ENCODE measurements at regions not wholly inside any gene's neighbourhood (a gene's known extent, or its start where the extent isn't known, plus 50 kb on each side); places are given as distances from the start of the nearest gene placed in this dataset.

DNA sequence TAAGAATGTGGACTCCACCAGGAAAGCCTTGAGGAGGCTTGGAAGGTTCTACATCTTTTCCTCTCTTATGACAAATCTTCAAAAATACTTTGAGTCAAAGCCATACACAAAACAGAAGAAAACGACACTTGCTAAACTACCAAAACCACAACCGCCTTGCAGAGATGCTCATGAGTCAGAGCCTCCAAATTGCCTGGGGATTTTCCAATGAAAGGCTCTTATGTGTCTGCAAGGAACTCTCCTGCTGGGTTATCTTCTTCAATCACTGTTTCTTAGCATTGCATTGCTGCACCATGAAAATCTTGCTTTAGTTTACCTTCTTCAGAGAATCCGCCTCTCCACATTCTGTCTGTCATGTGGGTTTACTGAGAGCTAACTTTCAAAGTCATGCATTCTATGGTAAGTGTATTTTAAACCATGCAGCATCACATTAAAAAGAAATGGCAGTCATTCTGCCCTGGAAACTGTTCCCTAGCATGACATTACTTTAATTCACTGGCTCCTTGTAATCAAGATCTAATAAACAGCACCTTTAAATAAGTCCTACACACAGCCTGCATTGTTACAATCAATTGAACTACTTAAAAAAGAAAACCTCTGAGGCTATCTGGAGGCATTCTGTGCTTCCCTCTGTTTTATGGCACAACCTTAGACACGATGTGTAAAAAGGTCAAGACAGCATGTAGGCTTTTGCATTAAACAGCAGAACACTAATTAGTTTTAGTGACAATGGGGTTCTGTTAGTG is 210.0 kb upstream of the FOXD3 start:
- Histone ChIP-seq H3K27ac (no peak overlapping the region), H3K4me3 (no peak overlapping the region), H3K36me3 (replicated peaks in 1 of 2) (no peaks in the 10 kb centered on the region), H3K4me1 (replicated peaks in 1 of 2) (no peaks in the 10 kb centered on the region), H3K27me3 (peaks cover 24% of the 10 kb centered on the region), H3K9me3 (replicated peaks in 1 of 3) (no peaks in the 10 kb centered on the region)
- intact Hi-C loops (cut with DNase I), result no loop called here
- WGBS, 4 donors, result 57 to 71% (median 63%) methylated on average over 4 of the region's 4 CpGs
- DNase-seq, result no peak
- TF ChIP-seq, protein P1, sequence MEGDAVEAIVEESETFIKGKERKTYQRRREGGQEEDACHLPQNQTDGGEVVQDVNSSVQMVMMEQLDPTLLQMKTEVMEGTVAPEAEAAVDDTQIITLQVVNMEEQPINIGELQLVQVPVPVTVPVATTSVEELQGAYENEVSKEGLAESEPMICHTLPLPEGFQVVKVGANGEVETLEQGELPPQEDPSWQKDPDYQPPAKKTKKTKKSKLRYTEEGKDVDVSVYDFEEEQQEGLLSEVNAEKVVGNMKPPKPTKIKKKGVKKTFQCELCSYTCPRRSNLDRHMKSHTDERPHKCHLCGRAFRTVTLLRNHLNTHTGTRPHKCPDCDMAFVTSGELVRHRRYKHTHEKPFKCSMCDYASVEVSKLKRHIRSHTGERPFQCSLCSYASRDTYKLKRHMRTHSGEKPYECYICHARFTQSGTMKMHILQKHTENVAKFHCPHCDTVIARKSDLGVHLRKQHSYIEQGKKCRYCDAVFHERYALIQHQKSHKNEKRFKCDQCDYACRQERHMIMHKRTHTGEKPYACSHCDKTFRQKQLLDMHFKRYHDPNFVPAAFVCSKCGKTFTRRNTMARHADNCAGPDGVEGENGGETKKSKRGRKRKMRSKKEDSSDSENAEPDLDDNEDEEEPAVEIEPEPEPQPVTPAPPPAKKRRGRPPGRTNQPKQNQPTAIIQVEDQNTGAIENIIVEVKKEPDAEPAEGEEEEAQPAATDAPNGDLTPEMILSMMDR (IDR thresholded peaks at IDR 0.05), result no peak
- no peak for TF ChIP-seq POLR2A (IDR thresholded peaks at IDR 0.05)

DNA sequence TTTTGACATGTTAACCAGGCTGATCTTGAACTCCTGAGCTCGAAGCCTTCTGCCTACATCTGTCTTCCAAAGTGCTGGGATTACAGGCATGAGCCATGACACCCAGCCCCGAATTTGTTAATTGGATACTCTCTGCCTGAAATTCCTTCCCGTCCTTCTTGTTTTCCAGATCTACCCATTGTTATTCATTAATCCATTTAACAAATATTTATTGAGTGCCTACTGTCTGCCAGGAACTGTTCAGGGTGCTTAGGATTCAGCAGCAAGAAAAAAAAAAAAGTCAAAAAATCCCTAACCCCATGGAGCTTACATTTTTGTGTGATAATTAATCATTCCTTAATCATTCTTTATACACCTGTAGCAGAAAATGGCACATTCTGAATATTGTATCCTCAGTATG is 206.8 kb upstream of the FOXD3 start:
- 61 to 79% (median 69%) methylated on average over 3 of the region's 3 CpGs for WGBS, 4 donors
- Histone ChIP-seq H3K4me1 (replicated peaks in 1 of 2) (no peaks in the 10 kb centered on the region), H3K27ac (no peak overlapping the region)

DNA sequence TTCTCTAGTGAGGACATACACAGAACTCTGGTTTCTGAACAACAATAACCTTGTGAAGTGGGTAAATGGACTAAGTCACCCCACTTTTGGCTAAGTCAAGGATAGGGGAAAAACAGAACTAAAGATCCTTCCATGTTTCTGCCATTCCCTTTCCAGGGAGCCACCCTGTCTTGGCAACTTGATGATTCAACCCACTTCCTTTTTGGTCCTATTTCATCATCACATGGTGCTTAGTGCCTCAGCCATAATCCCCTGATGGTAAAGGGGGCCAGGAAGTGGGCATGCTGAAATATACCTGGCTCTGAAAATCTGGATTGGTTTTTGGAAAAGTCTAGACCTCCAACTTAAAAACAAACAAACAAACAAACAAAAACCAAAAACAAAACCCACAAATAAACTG is 206.4 kb upstream of the FOXD3 start:
- TF ChIP-seq POLR2A (IDR thresholded peaks at IDR 0.05), result no peak
- TF ChIP-seq, protein P1 (IDR thresholded peaks at IDR 0.05), result no peak
- intact Hi-C loops (cut with DNase I), result no loop called here
- DNase-seq, result no peak

More for the DNA sequence above, 206.8 kb upstream of the FOXD3 start:
- no peak for DNase-seq
- TF ChIP-seq POLR2A (IDR thresholded peaks at IDR 0.05), result no peak
- TF ChIP-seq, protein P1 (IDR thresholded peaks at IDR 0.05), result no peak
- Histone ChIP-seq H3K36me3 (replicated peaks in 1 of 2) (no peaks in the 10 kb centered on the region), H3K4me3 (no peak overlapping the region), H3K27me3 (peaks cover 14% of the 10 kb centered on the region), H3K9me3 (replicated peaks in 1 of 3) (no peaks in the 10 kb centered on the region)
- intact Hi-C loops (cut with DNase I), result no loop called here

DNA sequence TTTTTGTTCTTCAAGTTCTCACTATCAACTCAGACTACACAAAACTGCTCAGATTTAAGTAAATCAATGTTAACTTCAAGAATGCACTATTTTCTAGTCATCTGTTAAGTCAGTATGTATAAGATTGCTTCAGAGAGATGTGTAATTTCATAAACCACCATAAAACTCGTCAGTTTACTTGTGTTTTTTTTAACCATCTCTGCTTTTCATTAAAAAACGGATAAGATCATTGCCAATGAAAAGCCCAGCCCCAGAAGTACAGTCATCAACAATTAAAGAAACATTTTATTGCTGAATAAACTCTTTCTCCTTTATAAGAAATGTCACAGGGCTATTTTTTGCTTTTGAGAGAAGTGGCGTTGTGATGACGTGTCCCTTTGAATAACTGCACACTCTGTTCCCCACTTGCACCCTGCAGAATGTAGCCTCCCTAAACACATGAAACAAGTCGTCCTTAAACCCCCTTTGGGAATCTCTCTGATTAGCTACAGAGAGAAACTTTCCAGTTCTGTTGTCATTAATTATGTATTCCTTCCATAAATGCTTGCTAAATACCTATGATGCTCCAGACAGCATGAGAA is 202.7 kb upstream of the FOXD3 start:
- TF ChIP-seq, protein P1 (IDR thresholded peaks at IDR 0.05), result no peak
- TF ChIP-seq POLR2A (IDR thresholded peaks at IDR 0.05), result no peak
- Histone ChIP-seq H3K27me3 (peaks cover under 1% of the 10 kb centered on the region), H3K9me3 (replicated peaks in 1 of 3) (no peaks in the 10 kb centered on the region), H3K27ac (no peak overlapping the region), H3K4me3 (no peak overlapping the region), H3K4me1 (replicated peaks in 1 of 2) (no peaks in the 10 kb centered on the region), H3K36me3 (replicated peaks in 1 of 2) (no peaks in the 10 kb centered on the region)
- 60 to 70% (median 64%) methylated on average over 5 of the region's 5 CpGs for WGBS, 4 donors
- intact Hi-C loops (cut with DNase I), result no loop called here
- no peak for DNase-seq

More for the DNA sequence above, 206.4 kb upstream of the FOXD3 start:
- Histone ChIP-seq H3K27ac (no peak overlapping the region), H3K4me3 (no peak overlapping the region), H3K4me1 (replicated peaks in 1 of 2) (no peaks in the 10 kb centered on the region), H3K9me3 (replicated peaks in 1 of 3) (no peaks in the 10 kb centered on the region), H3K27me3 (peaks cover 14% of the 10 kb centered on the region), H3K36me3 (replicated peaks in 1 of 2) (no peaks in the 10 kb centered on the region)

All from adrenal gland (tissue), 9 donors.